ENCODE measurements at regions not wholly inside any gene's neighbourhood (a gene's known extent, or its start where the extent isn't known, plus 50 kb on each side); places are given as distances from the start of the nearest gene placed in this dataset.
"Not testable (repeated sequence)": the region's sequence is repeated elsewhere in the genome, so short reads cannot be mapped to it uniquely, and the experiment has no call there.

DNA sequence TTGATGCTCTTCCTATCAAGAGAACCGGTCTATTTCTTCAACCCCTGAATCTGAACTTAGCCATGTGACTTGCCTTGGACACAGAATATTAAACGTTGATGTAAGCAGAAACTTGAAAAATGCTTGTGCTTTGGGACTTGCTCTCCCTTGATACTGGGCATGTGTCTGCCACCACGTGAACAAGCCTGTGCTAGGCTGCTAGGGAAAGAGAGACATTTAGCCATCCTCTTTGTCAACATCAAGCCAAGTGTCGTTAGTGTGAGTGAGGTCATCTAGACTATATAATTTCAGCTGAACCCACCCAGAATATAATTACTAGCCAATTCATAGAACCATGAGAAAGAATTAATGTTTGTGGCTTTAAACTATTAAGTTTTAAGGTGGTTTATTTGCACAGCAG lies 98.2 kb upstream of the TRHDE start:
- intact Hi-C loops (cut with micrococcal nuclease): no loop called here
- Mint-ChIP-seq H3K27ac (no peak overlapping the region), H3K9me3 (no peaks in the 10 kb centered on the region), H3K4me1 (ENCODE audit: low read depth) (no peaks in the 10 kb centered on the region), H3K27me3 (no peaks in the 10 kb centered on the region), H3K4me3 (no peak overlapping the region), H3K36me3 (ENCODE audit: low read depth) (no peaks in the 10 kb centered on the region)
- ATAC-seq (no peak), DNase-seq (no peak)
- TF ChIP-seq CTCF (IDR thresholded peaks at IDR 0.05): no peak
- ChIA-PET CTCF (no interaction called here), POLR2A (no interaction called here)

- intact Hi-C loops (cut with micrococcal nuclease): no loop called here
- Mint-ChIP-seq H3K27me3 (no peaks in the 10 kb centered on the region), H3K27ac (no peak overlapping the region), H3K4me3 (no peak overlapping the region), H3K4me1 (ENCODE audit: low read depth) (no peaks in the 10 kb centered on the region), H3K9me3 (no peaks in the 10 kb centered on the region), H3K36me3 (ENCODE audit: low read depth) (no peaks in the 10 kb centered on the region)
- no peak for TF ChIP-seq CTCF (IDR thresholded peaks at IDR 0.05)
- CTCF ChIA-PET: no interaction called here
- ATAC-seq (no peak), DNase-seq (no peak)
- POLR2A ChIA-PET: no interaction called here
Measured at GRCh38 chr12:72178244-72178643, 93.9 kb upstream of the TRHDE start.

DNA sequence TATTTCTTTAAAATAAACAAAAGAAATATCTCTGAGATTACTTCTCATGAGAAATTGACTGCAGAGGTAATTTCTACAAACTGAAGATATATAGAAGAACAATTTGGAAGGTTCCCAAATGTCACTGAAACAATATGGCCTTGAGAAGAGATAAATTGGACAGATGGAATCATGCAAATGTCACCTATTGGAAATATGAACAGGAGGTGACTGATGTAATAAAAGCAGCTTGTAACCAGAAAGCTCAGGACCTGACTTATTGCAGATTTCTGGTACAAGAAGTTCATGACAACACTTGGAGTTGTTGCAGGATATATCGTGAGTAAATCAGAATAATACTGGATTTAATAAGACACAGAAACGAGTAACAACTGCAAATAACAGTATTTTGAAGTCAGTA lies 93.3 kb upstream of the TRHDE start:
- POLR2A ChIA-PET: no interaction called here
- intact Hi-C loops (cut with micrococcal nuclease): no loop called here
- no peaks in the 10 kb centered on the region for H3K27me3 Mint-ChIP-seq
- ATAC-seq: no peak
- H3K36me3 Mint-ChIP-seq (ENCODE audit: low read depth): no peaks in the 10 kb centered on the region
- no peak overlapping the region for H3K4me3 Mint-ChIP-seq
- no peak for TF ChIP-seq CTCF (IDR thresholded peaks at IDR 0.05)
- no peak overlapping the region for H3K27ac Mint-ChIP-seq
- no peaks in the 10 kb centered on the region for H3K4me1 Mint-ChIP-seq (ENCODE audit: low read depth)
- DNase-seq: no peak
- no peaks in the 10 kb centered on the region for H3K9me3 Mint-ChIP-seq
- CTCF ChIA-PET: no interaction called here

DNA sequence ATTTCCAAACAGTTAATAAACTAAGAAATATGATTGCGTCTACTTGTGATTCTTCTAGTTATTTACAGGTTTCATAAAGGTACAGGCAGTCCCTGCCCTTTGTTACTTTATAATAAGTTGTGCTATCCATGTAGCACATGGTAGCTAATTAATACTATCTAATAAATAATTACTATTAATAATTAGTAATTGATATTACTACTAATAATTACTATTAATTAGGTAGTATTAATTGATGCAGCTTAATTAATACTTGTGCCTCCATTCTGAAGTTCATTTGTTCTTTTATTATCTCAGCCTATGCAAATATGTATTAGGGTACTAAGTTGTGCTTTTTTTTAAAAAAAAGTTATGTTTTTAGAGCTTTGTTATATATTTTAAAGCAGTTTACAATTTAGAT lies 92.3 kb upstream of the TRHDE start:
- H3K9me3 Mint-ChIP-seq: no peaks in the 10 kb centered on the region
- ChIA-PET CTCF (interaction anchor here (1.0 kb wide), 1 partner anchor 9 kb away, joined by 3 read pairs; no protein-coding TSS in a partner anchor), POLR2A (no interaction called here)
- no peak for TF ChIP-seq CTCF (IDR thresholded peaks at IDR 0.05)
- no peaks in the 10 kb centered on the region for H3K36me3 Mint-ChIP-seq (ENCODE audit: low read depth)
- ATAC-seq (no peak), DNase-seq (no peak)
- H3K27ac Mint-ChIP-seq: no peak overlapping the region
- intact Hi-C loops (cut with micrococcal nuclease): no loop called here
- no peaks in the 10 kb centered on the region for H3K27me3 Mint-ChIP-seq
- no peaks in the 10 kb centered on the region for H3K4me1 Mint-ChIP-seq (ENCODE audit: low read depth)
- no peak overlapping the region for H3K4me3 Mint-ChIP-seq

GRCh38 chr12:72184971-72185533 lies 87.1 kb upstream of the TRHDE start:
- H3K36me3 Mint-ChIP-seq (ENCODE audit: low read depth); H3K27ac Mint-ChIP-seq; H3K9me3 Mint-ChIP-seq; CTCF ChIA-PET; intact Hi-C loops (cut with micrococcal nuclease); H3K27me3 Mint-ChIP-seq; H3K4me1 Mint-ChIP-seq (ENCODE audit: low read depth); H3K4me3 Mint-ChIP-seq; DNase-seq; POLR2A ChIA-PET; ATAC-seq: not testable (repeated sequence)

GRCh38 chr12:72189266-72189665 lies 82.9 kb upstream of the TRHDE start:
- intact Hi-C loops (cut with micrococcal nuclease): no loop called here
- no peaks in the 10 kb centered on the region for H3K4me1 Mint-ChIP-seq (ENCODE audit: low read depth)
- POLR2A ChIA-PET: no interaction called here
- H3K27me3 Mint-ChIP-seq: no peaks in the 10 kb centered on the region
- TF ChIP-seq CTCF (IDR thresholded peaks at IDR 0.05): no peak
- H3K27ac Mint-ChIP-seq: no peak overlapping the region
- H3K36me3 Mint-ChIP-seq (ENCODE audit: low read depth): no peaks in the 10 kb centered on the region
- CTCF ChIA-PET: interaction anchor here (1.0 kb wide), 1 partner anchor 9 kb away, joined by 3 read pairs; no protein-coding TSS in a partner anchor
- peaks cover 2% of the 10 kb centered on the region for H3K9me3 Mint-ChIP-seq
- no peak overlapping the region for H3K4me3 Mint-ChIP-seq
- DNase-seq (no peak), ATAC-seq (no peak)
